ENCODE measurements at regions not wholly inside any gene's neighbourhood (a gene's known extent, or its start where the extent isn't known, plus 50 kb on each side); places are given as distances from the start of the nearest gene placed in this dataset.

GRCh38 chr9:2243666-2244555 is 228.8 kb downstream of the SMARCA2 start:
- TF ChIP-seq CTCF (IDR thresholded peaks at IDR 0.05) (no peak), EP300 (IDR thresholded peaks at IDR 0.05) (no peak)

Data from upper lobe of left lung (tissue), 4 donors.